Heart left ventricle (tissue), 13 donors: ENCODE measurements at regions not wholly inside any gene's neighbourhood (a gene's known extent, or its start where the extent isn't known, plus 50 kb on each side); places are given as distances from the start of the nearest gene placed in this dataset.

ENCODE experiments used
- CTCF ChIP-seq, 12 donors: fragments of 200-600 bp; sonication (generic) in 4 of 12; IDR thresholded peaks; one replicate each; pipeline versions ENCODE4 v1.5.0 to v1.8.0; 2018 to 2022; ENCODE audit warnings: antibody characterized with exemption in 12 of 12, mild to moderate bottlenecking in 5 of 12
- POLR2A ChIP-seq, 2 donors: fragments of 450-650 bp; IDR thresholded peaks; one replicate each; pipeline ENCODE4 v1.6.1; 2017; ENCODE audit warnings: antibody characterized with exemption in 2 of 2, mild to moderate bottlenecking in 2 of 2, moderate library complexity in 2 of 2
- donor health status: ischemic (EF 13 %, LVEDD 7.1; RV severe dilation, severe dysfunction).
- donor health status: DM: no; HTN: yes; CAD: no.
- donor health status: DM: no; HTN: no; CAD: no.
- donor health status: ischemic (EF 25% LVEDD 6.9; RV normal size, moderate dysfunction).
- donor health status: ischemic (EF 25% LVEDD 5.7; RV mildly dilated, moderate dysfunction).
- donor health status: ischemic (EF 35%, LVEDD 5.7; RV mildly dilated, moderate dysfunction).
- donor health status: nonischemic (EF 11% LVEDD 7.7; RV severe dilation, severe dysfunction).
- donor health status: DM: yes; HTN: yes; CAD: no.
- donor health status: PGD.
- donor health status: ischemic (EF 29% LVEDD 5.4; RV normal size, mild dysfunction).
- donor health status: nonischemic (EF 23%, LVEDD 6.1; RV moderate dilation, normal function).

- TF ChIP-seq POLR2A (IDR thresholded peaks at IDR 0.05) = no peak
- no peak for TF ChIP-seq CTCF (IDR thresholded peaks at IDR 0.05)
Observed at GRCh38 chr17:65457183-65457582, 104.3 kb downstream of the AXIN2 start.
